Right lobe of liver (tissue), 6 donors: ENCODE measurements at regions not wholly inside any gene's neighbourhood (a gene's known extent, or its start where the extent isn't known, plus 50 kb on each side); places are given as distances from the start of the nearest gene placed in this dataset.

Experiments
- ATAC-seq, 4 donors: fragments of 200-7000 bp; cut with Tn5 transposase; one replicate each; pipeline ENCODE4 v1.9.1; 2020; ENCODE audit warnings: mild to moderate bottlenecking in 4 of 4, moderate library complexity in 4 of 4
- DNase-seq, 3 donors: peaks; one replicate each; pipeline ENCODE4 v3.0.0-alpha.2; 2020
- H3K27ac ChIP-seq, 3 donors: fragments of 200-600 bp; one replicate each; pipeline ENCODE4 v1.8.0; 2022
- H3K27me3 ChIP-seq, 2 donors: fragments of 200-600 bp; one replicate each; pipeline ENCODE4 v1.8.0; 2022
- H3K36me3 ChIP-seq, 4 donors: fragments of 200-600 bp; sonication (generic) in 1 of 4; one replicate each; pipeline versions ENCODE4 v1.5.1 to v1.8.0; 2017 to 2022; ENCODE audit warnings: control low read depth in 1 of 4
- H3K4me1 ChIP-seq, 4 donors: fragments of 200-600 bp; sonication (generic) in 1 of 4; one replicate each; pipeline versions ENCODE4 v1.5.1 to v1.8.0; 2017 to 2022; ENCODE audit warnings: control low read depth in 1 of 4
- H3K4me3 ChIP-seq, 3 donors: fragments of 200-600 bp; one replicate each; pipeline ENCODE4 v1.8.0; 2022
- H3K9me3 ChIP-seq, 4 donors: fragments of 200-600 bp; sonication (generic) in 1 of 4; one replicate each; pipeline versions ENCODE4 v1.5.1 to v1.8.0; 2017 to 2022; ENCODE audit warnings: control low read depth in 1 of 4
- POLR2A ChIP-seq: fragments of 450-650 bp; IDR thresholded peaks from one replicate; pipeline ENCODE4 v1.6.1; 2017; ENCODE audit warnings: antibody characterized with exemption, mild to moderate bottlenecking
- WGBS: methylation state at CpG from one replicate; pipeline ENCODE4 v1.1.6; 2018; ENCODE audit warnings: low coverage, low lambda C conversion rate; ENCODE audit not compliant: insufficient coverage; ENCODE audit errors: missing lambda C conversion rate; 5-methylcytosine and 5-hydroxymethylcytosine counted together
- intact Hi-C, 2 donors: fragments of 100-400 bp; cut with DNase I; formaldehyde crosslinking; loops; one replicate each; pipeline versions ENCODE4 v1.11.2 to v1.14.1; 2022
- TF ChIP-seq, protein P1 (sequence below), 4 donors: fragments of 200-600 bp in 3 of 4; fragments of 450-650 bp in 1 of 4; IDR thresholded peaks; one replicate each; pipeline versions ENCODE4 v1.5.1 to v1.8.0; 2016 to 2022; ENCODE audit warnings: antibody characterized with exemption in 4 of 4, mild to moderate bottlenecking in 2 of 4
- donor health status: DM: no; HTN: yes; CAD: no.
- donor health status: DM: no; HTN: no; CAD: no.
- donor health status: DM: no; HTN: no; CAD: no.
- donor health status: DM: no; HTN: yes; CAD: no.
- donor health status: DM: no; HTN: yes; CAD: no.

DNA sequence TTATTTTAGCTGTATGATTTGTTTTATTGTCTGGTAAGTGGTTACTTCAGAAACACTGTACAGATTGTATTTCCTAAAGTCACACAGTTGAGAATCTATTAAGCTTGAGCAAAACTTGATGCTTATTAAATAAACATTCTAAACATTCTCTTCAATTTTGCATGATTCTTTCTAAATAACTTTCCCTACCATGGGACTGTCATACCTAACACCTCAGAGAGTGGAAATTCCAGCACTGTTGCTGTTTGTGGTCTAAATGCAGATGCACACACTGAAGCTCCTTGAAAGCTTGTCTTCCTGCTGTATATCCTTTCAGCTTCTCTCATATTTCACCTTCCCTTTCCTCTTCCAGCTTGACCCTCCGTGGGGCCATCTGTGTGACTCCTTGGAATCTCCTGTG lies 392.0 kb downstream of the LRIG3 start:
- Histone ChIP-seq H3K9me3 (no peaks in the 10 kb centered on the region), H3K27ac (no peak overlapping the region), H3K36me3 (no peaks in the 10 kb centered on the region), H3K4me1 (no peaks in the 10 kb centered on the region), H3K27me3 (no peaks in the 10 kb centered on the region), H3K4me3 (no peak overlapping the region)
- TF ChIP-seq, protein P1, sequence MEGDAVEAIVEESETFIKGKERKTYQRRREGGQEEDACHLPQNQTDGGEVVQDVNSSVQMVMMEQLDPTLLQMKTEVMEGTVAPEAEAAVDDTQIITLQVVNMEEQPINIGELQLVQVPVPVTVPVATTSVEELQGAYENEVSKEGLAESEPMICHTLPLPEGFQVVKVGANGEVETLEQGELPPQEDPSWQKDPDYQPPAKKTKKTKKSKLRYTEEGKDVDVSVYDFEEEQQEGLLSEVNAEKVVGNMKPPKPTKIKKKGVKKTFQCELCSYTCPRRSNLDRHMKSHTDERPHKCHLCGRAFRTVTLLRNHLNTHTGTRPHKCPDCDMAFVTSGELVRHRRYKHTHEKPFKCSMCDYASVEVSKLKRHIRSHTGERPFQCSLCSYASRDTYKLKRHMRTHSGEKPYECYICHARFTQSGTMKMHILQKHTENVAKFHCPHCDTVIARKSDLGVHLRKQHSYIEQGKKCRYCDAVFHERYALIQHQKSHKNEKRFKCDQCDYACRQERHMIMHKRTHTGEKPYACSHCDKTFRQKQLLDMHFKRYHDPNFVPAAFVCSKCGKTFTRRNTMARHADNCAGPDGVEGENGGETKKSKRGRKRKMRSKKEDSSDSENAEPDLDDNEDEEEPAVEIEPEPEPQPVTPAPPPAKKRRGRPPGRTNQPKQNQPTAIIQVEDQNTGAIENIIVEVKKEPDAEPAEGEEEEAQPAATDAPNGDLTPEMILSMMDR (IDR thresholded peaks at IDR 0.05), result no peak
- no peak for TF ChIP-seq POLR2A
- intact Hi-C loops, result no loop called here
- no peak for DNase-seq
- 0% methylated on average over 1 of the region's 1 CpG for WGBS
- no peak for ATAC-seq

DNA sequence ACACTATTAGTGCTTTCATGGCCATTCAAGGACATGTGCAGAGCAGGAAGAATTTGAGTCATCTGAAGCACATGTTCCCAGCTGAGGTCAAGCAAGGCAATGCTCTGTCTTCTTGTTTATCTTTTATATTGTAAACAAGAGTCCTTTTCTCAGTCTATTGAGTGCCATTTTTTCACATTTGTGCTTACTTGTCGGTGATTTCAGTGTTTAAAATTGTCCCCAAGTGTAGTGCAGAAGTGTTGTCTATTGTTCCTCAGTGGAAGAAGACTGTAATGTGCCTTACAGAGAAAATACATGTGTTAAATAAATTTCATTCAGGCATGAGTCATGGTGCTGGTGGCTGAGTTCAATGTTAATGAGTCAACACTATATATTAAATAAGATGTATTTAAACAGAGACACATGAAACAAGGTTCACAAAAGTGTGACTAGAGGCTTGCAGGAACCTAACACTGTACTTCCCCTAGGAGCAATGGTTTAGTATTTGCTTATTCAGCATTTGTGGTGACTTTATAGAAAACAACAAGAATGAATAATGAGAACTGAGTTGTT lies 391.1 kb downstream of the LRIG3 start:
- no peak overlapping the region for H3K4me3 ChIP-seq
- no peaks in the 10 kb centered on the region for H3K27me3 ChIP-seq
- ATAC-seq, result no peak
- H3K36me3 ChIP-seq, result no peaks in the 10 kb centered on the region
- H3K9me3 ChIP-seq, result no peaks in the 10 kb centered on the region
- DNase-seq, result no peak
- 42% methylated on average over 1 of the region's 1 CpG for WGBS
- intact Hi-C loops, result no loop called here
- no peaks in the 10 kb centered on the region for H3K4me1 ChIP-seq
- H3K27ac ChIP-seq, result no peak overlapping the region
- TF ChIP-seq, protein P1 (IDR thresholded peaks at IDR 0.05), result no peak
- no peak for TF ChIP-seq POLR2A

DNA sequence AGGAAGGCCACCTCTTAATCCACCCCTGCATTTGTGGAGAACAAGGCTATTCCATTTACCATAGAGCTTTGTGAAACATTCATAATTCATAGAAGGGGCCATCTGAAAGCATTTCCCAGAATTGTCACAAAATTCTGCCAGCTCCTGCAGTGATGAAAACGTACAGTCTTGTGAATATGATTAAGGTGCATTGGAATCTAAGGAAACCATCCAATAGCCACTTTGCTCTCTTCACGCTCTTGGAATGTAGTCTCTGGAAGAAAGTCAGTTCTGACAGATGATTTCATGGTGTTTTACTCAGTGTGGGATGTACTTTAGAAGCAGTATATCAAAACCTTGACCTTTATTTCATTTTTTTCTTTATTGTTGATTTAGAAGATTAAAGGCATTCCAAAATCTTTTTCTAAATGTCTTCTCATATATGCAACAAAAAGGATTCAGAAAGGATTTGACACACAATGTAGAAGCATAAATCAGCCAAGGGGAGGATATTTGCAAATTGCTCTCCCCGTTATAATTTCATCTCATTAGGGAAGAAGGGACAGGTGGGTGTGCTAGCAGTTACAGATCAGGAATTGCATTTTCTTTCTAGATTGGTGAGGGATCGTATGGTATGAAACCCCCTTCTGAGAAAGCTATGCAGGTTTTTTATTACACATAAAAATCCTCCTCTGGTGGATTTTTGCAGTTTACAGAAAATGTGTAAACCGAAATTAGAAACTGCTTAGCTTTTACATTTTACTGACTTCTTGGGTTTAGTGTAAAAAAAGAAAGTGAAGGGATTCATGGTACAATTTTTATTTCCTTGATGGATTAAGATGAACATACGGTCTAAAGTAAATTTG lies 390.2 kb downstream of the LRIG3 start:
- Histone ChIP-seq H3K4me3 (no peak overlapping the region), H3K4me1 (no peaks in the 10 kb centered on the region), H3K27ac (no peak overlapping the region), H3K36me3 (no peaks in the 10 kb centered on the region), H3K9me3 (no peaks in the 10 kb centered on the region), H3K27me3 (no peaks in the 10 kb centered on the region)
- intact Hi-C loops, result no loop called here
- TF ChIP-seq POLR2A, result no peak
- TF ChIP-seq, protein P1 (IDR thresholded peaks at IDR 0.05), result no peak
- DNase-seq (no peak), ATAC-seq (no peak)
- 61% methylated on average over 6 of the region's 6 CpGs for WGBS

DNA sequence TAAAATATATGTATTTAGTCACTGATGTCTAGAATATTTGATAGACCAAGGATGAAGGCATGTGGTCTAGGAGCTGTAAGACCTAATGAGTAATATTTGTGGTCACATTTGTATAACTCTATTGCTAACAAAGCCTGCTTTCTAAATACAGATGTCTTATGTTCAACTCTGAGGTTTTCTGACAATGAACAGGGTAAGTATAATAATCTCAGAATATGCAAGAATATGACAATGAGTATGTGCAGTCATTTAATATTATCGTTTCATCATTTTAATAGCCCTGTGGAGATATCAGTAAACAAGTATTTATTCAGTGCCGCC lies 389.6 kb downstream of the LRIG3 start:
- intact Hi-C loops, result no loop called here
- DNase-seq (no peak), ATAC-seq (no peak)
- no peaks in the 10 kb centered on the region for H3K4me1 ChIP-seq
- TF ChIP-seq, protein P1 (IDR thresholded peaks at IDR 0.05), result no peak
- TF ChIP-seq POLR2A, result no peak
- 82% methylated on average over 2 of the region's 2 CpGs for WGBS
- H3K4me3 ChIP-seq, result no peak overlapping the region
- no peaks in the 10 kb centered on the region for H3K9me3 ChIP-seq
- H3K27ac ChIP-seq, result no peak overlapping the region
- H3K36me3 ChIP-seq, result no peaks in the 10 kb centered on the region
- H3K27me3 ChIP-seq, result no peaks in the 10 kb centered on the region
